Hippocampal formation (tissue), 2 donors: ENCODE measurements at regions not wholly inside any gene's neighbourhood (a gene's known extent, or its start where the extent isn't known, plus 50 kb on each side); places are given as distances from the start of the nearest gene placed in this dataset.
"Not testable (repeated sequence)": the region's sequence is repeated elsewhere in the genome, so short reads cannot be mapped to it uniquely, and the experiment has no call there.

Experiments used
- DNase-seq, 2 donors: peaks; one replicate each; lab custom pipeline; 2025; lab: John Stamatoyannopoulos, UW

- DNase-seq = no peak
Measured at GRCh38 chr12:97800561-97800960, 338.0 kb downstream of the RMST start.

GRCh38 chr12:97801471-97802059, 339.0 kb downstream of the RMST start:
- no peak for DNase-seq

- DNase-seq = no peak
Measured at GRCh38 chr12:97805146-97805545, 342.5 kb downstream of the RMST start.

GRCh38 chr12:97813301-97813700, 350.7 kb downstream of the RMST start:
- DNase-seq = no peak

GRCh38 chr12:97821806-97822205, 359.2 kb downstream of the RMST start:
- no peak for DNase-seq

- no peak for DNase-seq
Measured at GRCh38 chr12:97835541-97835940, 372.9 kb downstream of the RMST start.

- DNase-seq = no peak
Measured at GRCh38 chr12:97837401-97837800, 374.8 kb downstream of the RMST start.

- no peak for DNase-seq
Measured at GRCh38 chr12:97848051-97848450, 385.4 kb downstream of the RMST start.

GRCh38 chr12:97854477-97854876, 391.9 kb downstream of the RMST start:
- DNase-seq = no peak

GRCh38 chr12:97862072-97862471, 399.5 kb downstream of the RMST start:
- no peak for DNase-seq

- no peak for DNase-seq
Measured at GRCh38 chr12:97875064-97875463, 412.5 kb downstream of the RMST start.

- DNase-seq = no peak
Measured at GRCh38 chr12:97876780-97877179, 414.2 kb downstream of the RMST start.

- DNase-seq = no peak
Measured at GRCh38 chr12:97877404-97877803, 414.8 kb downstream of the RMST start.

GRCh38 chr12:97886511-97887176, 424.0 kb downstream of the RMST start:
- DNase-seq = no peak

GRCh38 chr12:97897881-97898280, 435.3 kb downstream of the RMST start:
- not testable (repeated sequence) for DNase-seq

GRCh38 chr12:97899529-97899928, 436.9 kb downstream of the RMST start:
- no peak for DNase-seq

GRCh38 chr12:97899956-97900355, 437.4 kb downstream of the RMST start:
- DNase-seq = no peak

- no peak for DNase-seq
Measured at GRCh38 chr12:97903356-97903755, 440.8 kb downstream of the RMST start.

- no peak for DNase-seq
Measured at GRCh38 chr12:97907504-97907903, 444.9 kb downstream of the RMST start.

- no peak for DNase-seq
Measured at GRCh38 chr12:97910559-97910958, 448.0 kb downstream of the RMST start.

- no peak for DNase-seq
Measured at GRCh38 chr12:97912943-97913342, 450.3 kb downstream of the RMST start.

- DNase-seq = no peak
Measured at GRCh38 chr12:97921979-97922722, 459.5 kb downstream of the RMST start.

- DNase-seq = no peak
Measured at GRCh38 chr12:97923546-97923945, 460.9 kb downstream of the RMST start.
